ENCODE measurements at regions not wholly inside any gene's neighbourhood (a gene's known extent, or its start where the extent isn't known, plus 50 kb on each side); places are given as distances from the start of the nearest gene placed in this dataset.
"Not testable (repeated sequence)": the region's sequence is repeated elsewhere in the genome, so short reads cannot be mapped to it uniquely, and the experiment has no call there.

DNA sequence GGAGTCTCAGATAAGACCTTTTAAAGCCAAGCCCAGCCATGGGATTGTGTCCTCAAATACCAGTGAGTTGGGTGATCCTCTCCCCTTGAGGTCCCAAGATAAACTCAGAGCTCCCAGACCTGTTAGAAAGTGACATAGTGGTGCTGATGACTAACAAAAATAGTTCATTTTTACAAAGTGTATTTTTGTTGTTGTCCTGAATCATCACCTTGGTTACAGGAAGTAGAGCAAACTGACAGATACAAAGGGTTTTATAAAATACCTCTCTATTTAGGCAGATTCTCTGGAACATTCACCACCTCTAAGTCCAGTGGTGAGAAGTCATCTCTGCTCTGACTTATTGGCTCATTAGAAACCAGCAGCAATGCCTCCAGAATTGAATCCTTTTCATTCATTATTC lies 259.3 kb downstream of the CEMIP2 start:
- Mint-ChIP-seq H3K27ac (no peak overlapping the region), H3K9me3 (peaks cover 3% of the 10 kb centered on the region), H3K36me3 (no peaks in the 10 kb centered on the region), H3K4me1 (no peaks in the 10 kb centered on the region), H3K27me3 (ENCODE audit: low read depth) (no peaks in the 10 kb centered on the region), H3K4me3 (no peak overlapping the region)
- TF ChIP-seq, protein P1, sequence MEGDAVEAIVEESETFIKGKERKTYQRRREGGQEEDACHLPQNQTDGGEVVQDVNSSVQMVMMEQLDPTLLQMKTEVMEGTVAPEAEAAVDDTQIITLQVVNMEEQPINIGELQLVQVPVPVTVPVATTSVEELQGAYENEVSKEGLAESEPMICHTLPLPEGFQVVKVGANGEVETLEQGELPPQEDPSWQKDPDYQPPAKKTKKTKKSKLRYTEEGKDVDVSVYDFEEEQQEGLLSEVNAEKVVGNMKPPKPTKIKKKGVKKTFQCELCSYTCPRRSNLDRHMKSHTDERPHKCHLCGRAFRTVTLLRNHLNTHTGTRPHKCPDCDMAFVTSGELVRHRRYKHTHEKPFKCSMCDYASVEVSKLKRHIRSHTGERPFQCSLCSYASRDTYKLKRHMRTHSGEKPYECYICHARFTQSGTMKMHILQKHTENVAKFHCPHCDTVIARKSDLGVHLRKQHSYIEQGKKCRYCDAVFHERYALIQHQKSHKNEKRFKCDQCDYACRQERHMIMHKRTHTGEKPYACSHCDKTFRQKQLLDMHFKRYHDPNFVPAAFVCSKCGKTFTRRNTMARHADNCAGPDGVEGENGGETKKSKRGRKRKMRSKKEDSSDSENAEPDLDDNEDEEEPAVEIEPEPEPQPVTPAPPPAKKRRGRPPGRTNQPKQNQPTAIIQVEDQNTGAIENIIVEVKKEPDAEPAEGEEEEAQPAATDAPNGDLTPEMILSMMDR (IDR thresholded peaks at IDR 0.05; ENCODE audit: unreplicated experiment): no peak
- DNase-seq (ENCODE audit: low spot score in 2 of 2, unreplicated experiment in 2 of 2): no peak

DNA sequence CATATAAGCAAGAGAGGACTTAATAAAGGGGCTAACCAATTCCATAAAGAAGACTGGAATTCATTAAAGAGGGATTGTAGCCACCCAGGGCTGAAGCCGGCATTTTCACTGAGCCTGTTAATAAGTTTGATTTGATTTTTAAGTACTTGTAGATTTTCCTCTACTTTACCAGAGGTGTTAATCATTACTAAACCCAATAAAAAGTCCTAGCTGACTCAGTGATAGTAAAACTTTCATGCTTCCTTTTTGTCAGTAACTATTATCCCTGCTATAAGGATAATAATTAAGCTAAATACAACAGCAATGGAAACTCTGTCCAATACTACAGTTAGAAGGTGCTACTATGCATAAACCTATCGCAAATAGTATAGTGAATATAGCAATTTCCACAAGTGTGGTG lies 260.2 kb downstream of the CEMIP2 start:
- not testable (repeated sequence) for H3K36me3 Mint-ChIP-seq; H3K27me3 Mint-ChIP-seq (ENCODE audit: low read depth); H3K27ac Mint-ChIP-seq

DNA sequence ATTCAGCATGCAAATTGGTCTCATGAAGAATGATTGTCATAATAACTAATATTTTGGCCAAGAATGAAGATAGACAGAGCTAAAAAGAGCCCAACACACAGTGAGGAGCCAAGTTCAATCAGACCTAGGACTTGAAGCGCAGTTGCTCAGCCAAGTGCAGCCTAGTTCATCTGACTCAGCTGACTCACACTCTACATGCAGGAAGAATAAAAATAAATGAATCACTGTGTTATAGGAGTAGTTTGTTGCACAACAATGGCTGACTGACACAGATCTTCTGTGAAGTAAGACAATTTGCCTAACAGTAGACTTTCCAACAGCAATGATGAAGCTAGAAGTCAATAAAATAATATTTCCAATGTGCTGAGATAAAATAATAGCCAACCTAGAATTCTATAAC lies 261.5 kb downstream of the CEMIP2 start:
- H3K27ac Mint-ChIP-seq: no peak overlapping the region
- H3K36me3 Mint-ChIP-seq: no peaks in the 10 kb centered on the region
- H3K27me3 Mint-ChIP-seq (ENCODE audit: low read depth): no peaks in the 10 kb centered on the region
- H3K9me3 Mint-ChIP-seq: peaks cover 8% of the 10 kb centered on the region
- no peaks in the 10 kb centered on the region for H3K4me1 Mint-ChIP-seq
- no peak for DNase-seq (ENCODE audit: low spot score in 2 of 2, unreplicated experiment in 2 of 2)
- TF ChIP-seq, protein P1 (IDR thresholded peaks at IDR 0.05; ENCODE audit: unreplicated experiment): no peak
- H3K4me3 Mint-ChIP-seq: no peak overlapping the region

More for the DNA sequence above, 260.2 kb downstream of the CEMIP2 start:
- not testable (repeated sequence) for DNase-seq (ENCODE audit: low spot score in 2 of 2, unreplicated experiment in 2 of 2); H3K4me1 Mint-ChIP-seq; H3K4me3 Mint-ChIP-seq; H3K9me3 Mint-ChIP-seq

DNA sequence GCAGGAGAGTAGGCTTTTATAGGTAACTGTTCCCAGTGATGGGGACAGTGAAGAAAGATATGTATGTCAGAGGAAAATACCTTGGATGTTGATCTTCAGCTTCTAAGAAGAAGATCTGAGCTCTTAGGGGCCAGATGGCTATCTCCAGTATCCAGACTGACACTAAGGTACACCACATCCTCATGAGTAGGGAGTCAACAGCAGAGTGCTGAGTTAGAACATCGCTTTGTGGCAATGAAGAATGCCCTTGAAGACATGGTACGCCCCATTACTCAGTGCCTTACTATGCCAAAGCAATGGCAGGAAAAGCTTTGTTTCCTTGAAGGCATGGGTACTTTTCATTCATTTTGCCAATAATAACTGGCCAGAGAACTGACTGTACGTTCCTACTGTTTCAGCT lies 263.7 kb downstream of the CEMIP2 start:
- Mint-ChIP-seq H3K27ac (no peak overlapping the region), H3K36me3 (no peaks in the 10 kb centered on the region), H3K4me3 (no peak overlapping the region), H3K27me3 (ENCODE audit: low read depth) (no peaks in the 10 kb centered on the region), H3K4me1 (no peaks in the 10 kb centered on the region), H3K9me3 (peaks cover 8% of the 10 kb centered on the region)
- DNase-seq (ENCODE audit: low spot score in 2 of 2, unreplicated experiment in 2 of 2): no peak
- TF ChIP-seq, protein P1 (IDR thresholded peaks at IDR 0.05; ENCODE audit: unreplicated experiment): no peak

DNA sequence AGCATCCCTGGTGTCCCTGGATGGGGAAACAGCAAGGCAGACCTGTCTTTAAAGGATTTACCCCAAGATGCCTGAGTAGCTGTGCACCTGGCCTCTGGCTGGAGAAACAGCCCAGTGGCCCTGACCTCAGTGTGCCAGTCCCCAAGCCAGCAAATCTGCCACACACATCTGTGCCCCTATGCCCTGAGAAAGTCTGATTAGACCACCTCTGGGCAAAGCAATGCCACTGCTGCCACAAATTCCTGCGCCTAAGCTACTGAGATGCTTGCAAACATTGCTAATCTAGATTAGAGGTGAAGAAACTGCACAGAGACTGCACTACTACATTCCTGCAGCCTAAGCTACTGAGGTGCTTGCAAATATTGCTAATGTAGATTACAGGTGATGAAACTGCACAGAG lies 269.6 kb downstream of the CEMIP2 start:
- TF ChIP-seq, protein P1 (IDR thresholded peaks at IDR 0.05; ENCODE audit: unreplicated experiment): no peak
- Mint-ChIP-seq H3K4me3 (no peak overlapping the region), H3K4me1 (no peaks in the 10 kb centered on the region), H3K9me3 (peaks cover 25% of the 10 kb centered on the region), H3K27ac (no peak overlapping the region), H3K27me3 (ENCODE audit: low read depth) (no peaks in the 10 kb centered on the region), H3K36me3 (no peaks in the 10 kb centered on the region)
- DNase-seq (ENCODE audit: low spot score in 2 of 2, unreplicated experiment in 2 of 2): no peak

DNA sequence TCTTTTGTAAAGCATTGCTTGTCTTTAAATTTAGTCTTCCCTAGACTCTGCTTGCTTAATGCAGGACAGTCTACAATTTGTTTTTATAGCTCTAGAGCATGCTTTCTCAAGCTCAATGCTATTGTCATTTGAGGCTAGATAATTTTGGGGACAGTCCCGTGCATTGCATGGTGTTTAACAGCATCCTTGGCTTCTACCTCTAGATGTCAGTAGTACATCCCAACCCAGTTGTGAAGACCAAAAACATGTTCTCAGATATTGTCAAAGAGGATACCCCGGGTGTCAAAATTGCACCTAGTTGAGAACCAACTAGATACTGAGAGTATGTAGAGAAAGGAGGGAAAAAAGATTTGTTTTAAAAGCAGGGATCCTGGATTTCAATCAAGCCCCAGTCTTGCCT lies 277.5 kb downstream of the CEMIP2 start:
- Mint-ChIP-seq H3K27me3 (ENCODE audit: low read depth) (peaks cover 3% of the 10 kb centered on the region), H3K27ac (no peak overlapping the region), H3K9me3 (peaks cover 7% of the 10 kb centered on the region), H3K4me3 (no peak overlapping the region), H3K36me3 (no peaks in the 10 kb centered on the region), H3K4me1 (peaks cover 7% of the 10 kb centered on the region)
- TF ChIP-seq, protein P1 (IDR thresholded peaks at IDR 0.05; ENCODE audit: unreplicated experiment): no peak
- no peak for DNase-seq (ENCODE audit: low spot score in 2 of 2, unreplicated experiment in 2 of 2)

Measured in mesothelial cell of epicardium (in vitro differentiated cells).